ENCODE measurements at regions not wholly inside any gene's neighbourhood (a gene's known extent, or its start where the extent isn't known, plus 50 kb on each side); places are given as distances from the start of the nearest gene placed in this dataset.

DNA sequence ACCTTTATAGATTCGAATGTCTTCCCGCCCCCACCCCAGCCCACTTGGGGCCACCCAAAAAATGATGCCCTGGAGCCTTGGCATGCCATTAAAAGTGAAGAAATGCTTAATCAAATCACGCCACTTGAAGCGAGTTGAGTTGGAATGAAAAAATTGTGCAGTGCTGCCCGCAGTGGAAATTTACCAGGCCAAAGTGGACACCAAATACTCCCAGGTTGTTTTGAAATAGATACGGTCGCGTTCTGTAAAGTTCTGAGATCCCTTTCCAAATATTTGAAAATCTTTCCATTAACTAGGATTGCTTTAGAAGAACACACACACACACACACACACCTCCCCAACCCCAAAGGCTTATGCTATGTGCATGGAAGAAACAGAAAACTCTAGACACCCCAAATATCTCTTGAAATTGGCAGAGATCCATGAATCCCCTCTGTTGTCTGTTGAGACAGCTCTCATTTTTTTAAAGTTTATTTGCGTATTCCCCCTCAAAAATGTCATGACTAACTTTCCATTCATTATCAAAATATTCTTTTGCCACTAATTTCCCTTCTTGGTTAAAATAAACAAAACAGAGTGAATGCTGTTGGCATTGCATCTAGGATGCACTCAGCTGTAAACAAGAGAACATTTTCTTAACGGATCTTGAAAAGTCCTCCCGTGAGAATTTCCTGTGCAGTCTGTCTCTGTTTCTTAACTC lies 142.3 kb upstream of the KCNE2 start:
- TF ChIP-seq, protein P1, sequence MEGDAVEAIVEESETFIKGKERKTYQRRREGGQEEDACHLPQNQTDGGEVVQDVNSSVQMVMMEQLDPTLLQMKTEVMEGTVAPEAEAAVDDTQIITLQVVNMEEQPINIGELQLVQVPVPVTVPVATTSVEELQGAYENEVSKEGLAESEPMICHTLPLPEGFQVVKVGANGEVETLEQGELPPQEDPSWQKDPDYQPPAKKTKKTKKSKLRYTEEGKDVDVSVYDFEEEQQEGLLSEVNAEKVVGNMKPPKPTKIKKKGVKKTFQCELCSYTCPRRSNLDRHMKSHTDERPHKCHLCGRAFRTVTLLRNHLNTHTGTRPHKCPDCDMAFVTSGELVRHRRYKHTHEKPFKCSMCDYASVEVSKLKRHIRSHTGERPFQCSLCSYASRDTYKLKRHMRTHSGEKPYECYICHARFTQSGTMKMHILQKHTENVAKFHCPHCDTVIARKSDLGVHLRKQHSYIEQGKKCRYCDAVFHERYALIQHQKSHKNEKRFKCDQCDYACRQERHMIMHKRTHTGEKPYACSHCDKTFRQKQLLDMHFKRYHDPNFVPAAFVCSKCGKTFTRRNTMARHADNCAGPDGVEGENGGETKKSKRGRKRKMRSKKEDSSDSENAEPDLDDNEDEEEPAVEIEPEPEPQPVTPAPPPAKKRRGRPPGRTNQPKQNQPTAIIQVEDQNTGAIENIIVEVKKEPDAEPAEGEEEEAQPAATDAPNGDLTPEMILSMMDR (IDR thresholded peaks at IDR 0.05; ENCODE audit: poor library complexity) = no peak
- no peak for TF ChIP-seq EZH2 (IDR thresholded peaks at IDR 0.05; ENCODE audit: borderline replicate concordance)
- no peak for TF ChIP-seq EZH2phosphoT487 (IDR thresholded peaks at IDR 0.05; ENCODE audit: low read depth, severe bottlenecking, unreplicated experiment)

All from hepatocyte (in vitro differentiated cells).